ENCODE measurements at regions not wholly inside any gene's neighbourhood (a gene's known extent, or its start where the extent isn't known, plus 50 kb on each side); places are given as distances from the start of the nearest gene placed in this dataset.

DNA sequence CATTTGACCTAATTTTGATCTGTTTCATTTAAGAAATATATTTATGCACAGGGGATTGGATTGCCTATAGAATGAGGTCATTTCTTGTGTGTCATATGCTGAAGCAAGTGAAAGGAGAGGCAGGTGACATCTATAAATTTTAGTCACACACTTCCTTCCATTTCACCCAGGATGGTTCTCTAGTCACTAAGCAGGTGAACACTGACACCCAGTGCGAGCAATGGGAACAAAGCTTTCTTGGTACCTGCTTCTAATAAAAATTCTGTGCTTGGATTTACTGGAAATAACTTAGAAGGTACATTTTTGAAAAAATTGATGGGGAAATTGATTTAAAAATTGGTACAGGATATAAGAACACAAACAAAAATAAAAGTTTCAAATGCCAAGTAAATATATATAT, 66.9 kb upstream of the MC3R start:
- H3K27ac ChIP-seq: no peak overlapping the region
- POLR2A ChIA-PET: no interaction called here
- no peaks in the 10 kb centered on the region for H3K9me3 ChIP-seq
- FAIRE-seq (no peak), DNase-seq (ENCODE audit: low read depth in 1 of 2, low spot score in 1 of 2) (no peak), ATAC-seq (no peak)
- CTCF ChIA-PET: interaction anchor here (0.6 kb wide), 1 partner anchor 1536 kb away, joined by 4 read pairs; no protein-coding TSS in a partner anchor
- no peaks in the 10 kb centered on the region for H3K4me1 ChIP-seq
- H3K4me3 ChIP-seq: no peak overlapping the region
- TF ChIP-seq POLR2A (IDR thresholded peaks at IDR 0.05; ENCODE audit: low read length) (no peak), NR3C1 (IDR thresholded peaks at IDR 0.05) (no peak), TP53 (CRISPR knock-in tag; IDR thresholded peaks at IDR 0.05) (no peak), CEBPB (IDR thresholded peaks at IDR 0.05) (no peak), RARB (CRISPR knock-in tag; IDR thresholded peaks at IDR 0.05) (no peak), FOSB (CRISPR knock-in tag; IDR thresholded peaks at IDR 0.05) (no peak), ZNF302 (CRISPR knock-in tag; IDR thresholded peaks at IDR 0.05) (no peak), KDM1A (IDR thresholded peaks at IDR 0.05; ENCODE audit: low read depth) (no peak), BHLHE40 (IDR thresholded peaks at IDR 0.05; ENCODE audit: low read depth, low read length) (no peak), HOXA7 (CRISPR knock-in tag; IDR thresholded peaks at IDR 0.05) (no peak)
- TF ChIP-seq, protein P1, sequence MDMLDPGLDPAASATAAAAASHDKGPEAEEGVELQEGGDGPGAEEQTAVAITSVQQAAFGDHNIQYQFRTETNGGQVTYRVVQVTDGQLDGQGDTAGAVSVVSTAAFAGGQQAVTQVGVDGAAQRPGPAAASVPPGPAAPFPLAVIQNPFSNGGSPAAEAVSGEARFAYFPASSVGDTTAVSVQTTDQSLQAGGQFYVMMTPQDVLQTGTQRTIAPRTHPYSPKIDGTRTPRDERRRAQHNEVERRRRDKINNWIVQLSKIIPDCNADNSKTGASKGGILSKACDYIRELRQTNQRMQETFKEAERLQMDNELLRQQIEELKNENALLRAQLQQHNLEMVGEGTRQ (IDR thresholded peaks at IDR 0.05): no peak
- TF ChIP-seq, protein P2, sequence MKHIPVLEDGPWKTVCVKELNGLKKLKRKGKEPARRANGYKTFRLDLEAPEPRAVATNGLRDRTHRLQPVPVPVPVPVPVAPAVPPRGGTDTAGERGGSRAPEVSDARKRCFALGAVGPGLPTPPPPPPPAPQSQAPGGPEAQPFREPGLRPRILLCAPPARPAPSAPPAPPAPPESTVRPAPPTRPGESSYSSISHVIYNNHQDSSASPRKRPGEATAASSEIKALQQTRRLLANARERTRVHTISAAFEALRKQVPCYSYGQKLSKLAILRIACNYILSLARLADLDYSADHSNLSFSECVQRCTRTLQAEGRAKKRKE (CRISPR knock-in tag; IDR thresholded peaks at IDR 0.05; ENCODE audit: low read depth): no peak
- WGBS (ENCODE audit: missing lambda C conversion rate): 0% methylated on average over 1 of the region's 1 CpG
- no peak overlapping the region for H3K4me2 ChIP-seq

DNA sequence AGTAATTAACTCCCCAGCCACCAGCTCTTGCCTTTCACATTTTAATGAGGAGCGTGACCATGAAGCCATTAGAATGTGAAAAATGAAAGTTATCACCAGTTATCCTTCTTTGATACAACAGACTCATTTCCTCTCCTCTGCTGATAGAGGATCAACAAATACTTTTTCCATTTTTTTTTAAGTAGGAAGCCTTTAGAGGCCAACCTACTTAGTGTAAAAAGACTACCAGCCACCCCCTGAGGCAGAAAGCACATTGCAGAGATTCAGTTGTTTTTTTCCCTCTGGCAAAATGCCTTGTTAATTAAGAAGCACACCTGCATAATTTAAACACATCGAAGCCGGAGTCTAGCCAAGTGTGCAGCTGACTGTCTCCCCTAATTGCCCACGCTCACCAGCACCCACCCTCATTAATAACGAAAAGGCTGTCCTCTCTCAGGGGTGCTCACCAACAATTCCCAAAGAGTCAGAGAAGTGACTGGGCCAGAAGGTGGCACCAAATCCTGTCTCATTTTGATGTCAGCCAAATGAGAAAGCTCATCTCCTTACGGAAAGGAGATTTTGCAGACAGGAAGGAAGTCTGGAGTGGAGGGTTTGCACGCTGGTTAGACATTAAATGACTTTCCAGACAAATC, 60.9 kb upstream of the MC3R start:
- ChIA-PET POLR2A (no interaction called here), CTCF (interaction anchor here (0.8 to 2.0 kb wide), 6 partner anchors 11 to 188 kb away, joined by 3 to 7 read pairs (median 3); no protein-coding TSS in a partner anchor)
- Histone ChIP-seq H3K4me3 (no peak overlapping the region), H3K4me2 (no peak overlapping the region), H3K9me3 (no peaks in the 10 kb centered on the region), H3K4me1 (no peaks in the 10 kb centered on the region), H3K27ac (no peak overlapping the region)
- WGBS (ENCODE audit: missing lambda C conversion rate): 5% methylated on average over 7 of the region's 7 CpGs
- ATAC-seq (peak in 1 of 2 experiments; percentile 62; a peak in 2 of 6 replicates), DNase-seq (ENCODE audit: low read depth in 1 of 2, low spot score in 1 of 2) (peak in 1 of 2 experiments; percentile 28), FAIRE-seq (no peak)
- TF ChIP-seq ZNF302 (CRISPR knock-in tag; IDR thresholded peaks at IDR 0.05) (no peak), RAD21 (conservative IDR thresholded peaks at IDR 0.05 in 1 of 2, IDR thresholded peaks at IDR 0.05 in 1 of 2) (peak in 1 of 2 experiments; percentile 32; a peak in 2 of 5 replicates)
- TF ChIP-seq, protein P1 (IDR thresholded peaks at IDR 0.05): no peak

DNA sequence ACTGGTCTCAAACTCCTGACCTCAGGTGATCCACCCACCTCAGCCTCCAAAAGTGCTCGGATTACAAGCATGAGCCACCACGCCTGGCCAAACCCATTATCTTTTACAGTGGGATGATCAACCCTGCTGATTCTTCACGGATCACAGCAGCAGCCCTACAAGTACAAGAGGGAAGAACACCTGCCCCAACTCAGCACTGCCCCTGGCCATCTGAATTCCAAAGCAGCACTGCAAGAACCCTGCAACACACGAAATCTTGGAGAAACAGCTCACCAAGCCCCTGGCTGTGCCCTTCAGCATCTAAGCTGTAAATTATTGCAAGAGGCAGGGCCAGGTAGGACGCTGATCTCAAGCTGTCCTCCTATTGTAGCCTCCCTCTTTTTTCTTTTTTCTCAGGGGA, 54.5 kb upstream of the MC3R start:
- ATAC-seq: no peak
- ChIA-PET POLR2A (no interaction called here), CTCF (no interaction called here)
- H3K4me1 ChIP-seq: no peaks in the 10 kb centered on the region
- H3K9me3 ChIP-seq: no peaks in the 10 kb centered on the region
- no peak for FAIRE-seq
- WGBS (ENCODE audit: missing lambda C conversion rate): 3% methylated on average over 5 of the region's 5 CpGs
- H3K4me3 ChIP-seq: no peak overlapping the region
- DNase-seq (ENCODE audit: low read depth in 1 of 2, low spot score in 1 of 2): no peak
- no peak overlapping the region for H3K4me2 ChIP-seq
- no peak overlapping the region for H3K27ac ChIP-seq
- TF ChIP-seq CHD4 (IDR thresholded peaks at IDR 0.05; ENCODE audit: borderline replicate concordance): no peak
- no peak for TF ChIP-seq POLR2AphosphoS2 (conservative IDR thresholded peaks at IDR 0.05; ENCODE audit: low read length)
- TF ChIP-seq NFE2L2 (conservative IDR thresholded peaks at IDR 0.05; ENCODE audit: low read length): no peak
- TF ChIP-seq, protein P3, sequence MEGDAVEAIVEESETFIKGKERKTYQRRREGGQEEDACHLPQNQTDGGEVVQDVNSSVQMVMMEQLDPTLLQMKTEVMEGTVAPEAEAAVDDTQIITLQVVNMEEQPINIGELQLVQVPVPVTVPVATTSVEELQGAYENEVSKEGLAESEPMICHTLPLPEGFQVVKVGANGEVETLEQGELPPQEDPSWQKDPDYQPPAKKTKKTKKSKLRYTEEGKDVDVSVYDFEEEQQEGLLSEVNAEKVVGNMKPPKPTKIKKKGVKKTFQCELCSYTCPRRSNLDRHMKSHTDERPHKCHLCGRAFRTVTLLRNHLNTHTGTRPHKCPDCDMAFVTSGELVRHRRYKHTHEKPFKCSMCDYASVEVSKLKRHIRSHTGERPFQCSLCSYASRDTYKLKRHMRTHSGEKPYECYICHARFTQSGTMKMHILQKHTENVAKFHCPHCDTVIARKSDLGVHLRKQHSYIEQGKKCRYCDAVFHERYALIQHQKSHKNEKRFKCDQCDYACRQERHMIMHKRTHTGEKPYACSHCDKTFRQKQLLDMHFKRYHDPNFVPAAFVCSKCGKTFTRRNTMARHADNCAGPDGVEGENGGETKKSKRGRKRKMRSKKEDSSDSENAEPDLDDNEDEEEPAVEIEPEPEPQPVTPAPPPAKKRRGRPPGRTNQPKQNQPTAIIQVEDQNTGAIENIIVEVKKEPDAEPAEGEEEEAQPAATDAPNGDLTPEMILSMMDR (IDR thresholded peaks at IDR 0.05): no peak
- TF ChIP-seq HOXA7 (CRISPR knock-in tag; IDR thresholded peaks at IDR 0.05): no peak

Measured in A549 (cell line).